Transverse colon (tissue), 4 donors: ENCODE measurements at regions not wholly inside any gene's neighbourhood (a gene's known extent, or its start where the extent isn't known, plus 50 kb on each side); places are given as distances from the start of the nearest gene placed in this dataset.
"Not testable (repeated sequence)": the region's sequence is repeated elsewhere in the genome, so short reads cannot be mapped to it uniquely, and the experiment has no call there.

Experiments used
- DNase-seq: peaks from one replicate; pipeline ENCODE4 v3.0.0-alpha.2; 2019
- H3K27ac ChIP-seq, 4 donors: fragments of 200-600 bp; sonication (generic); 2 replicates each; pipeline ENCODE4 v1.5.1; 2016 to 2018; ENCODE audit warnings: inconsistent platforms in 4 of 4
- H3K27me3 ChIP-seq: fragments of 200-600 bp; sonication (generic); 2 replicates; pipeline ENCODE4 v1.5.1; 2017; ENCODE audit warnings: inconsistent platforms
- H3K36me3 ChIP-seq, 4 donors: fragments of 200-600 bp; sonication (generic); 2 replicates each; pipeline ENCODE4 v1.5.1; 2017 to 2019; ENCODE audit warnings: inconsistent platforms in 4 of 4
- H3K4me1 ChIP-seq, 4 donors: fragments of 200-600 bp; sonication (generic); 2 replicates each; pipeline ENCODE4 v1.5.1; 2017 to 2020; ENCODE audit warnings: inconsistent platforms in 4 of 4
- H3K4me3 ChIP-seq, 4 donors: fragments of 200-600 bp; sonication (generic); 1 replicate in 1 of 4; 2 replicates in 3 of 4; pipeline versions ENCODE4 v1.5.1 to v1.6.1; 2017 to 2019; ENCODE audit warnings: inconsistent platforms in 4 of 4
- H3K9me3 ChIP-seq, 2 donors: fragments of 200-600 bp; sonication (generic); 2 replicates each; pipeline ENCODE4 v1.5.1; 2017 to 2019; ENCODE audit warnings: inconsistent platforms in 2 of 2
- CTCF ChIP-seq, 5 experiments: fragments of 200-600 bp in 3 of 5; fragments of 450-650 bp in 2 of 5; sonication (generic) in 3 of 5; IDR thresholded peaks; 1 replicate in 2 of 5; 2 replicates in 3 of 5; pipeline ENCODE4 v1.5.1; 2016 to 2017; ENCODE audit warnings: antibody characterized with exemption in 5 of 5, inconsistent platforms in 3 of 5, mild to moderate bottlenecking in 2 of 5, moderate library complexity in 1 of 5
- EP300 ChIP-seq: sonication (generic); formaldehyde crosslinking; IDR thresholded peaks from one replicate; pipeline ENCODE4 v1.6.1; 2017; ENCODE audit warnings: antibody characterized with exemption, low read depth
- POLR2A ChIP-seq: fragments of 450-650 bp; IDR thresholded peaks from one replicate; pipeline ENCODE4 v1.6.1; 2016; ENCODE audit warnings: antibody characterized with exemption, mild to moderate bottlenecking, moderate library complexity
- POLR2AphosphoS5 ChIP-seq, 3 donors: sonication (generic); formaldehyde crosslinking; IDR thresholded peaks; one replicate each; pipeline ENCODE4 v1.6.1; 2016; ENCODE audit warnings: antibody characterized with exemption in 3 of 3
- WGBS, 2 donors: methylation state at CpG; one replicate each; pipeline ENCODE4 v1.1.5; 2018; ENCODE audit warnings: low coverage in 1 of 2; 5-methylcytosine and 5-hydroxymethylcytosine counted together
- in situ Hi-C, 4 donors: fragments of 200-750 bp; cut with MboI; loops; one replicate each; pipeline versions ENCODE4 v1.15.0 to v1.15.1; 2017; ENCODE audit warnings: low sequenced_read_pairs in 3 of 4, low pct_ligation_motif_present in 1 of 4, low pct_unique_long_range_greater_than_20kb in 1 of 4
- intact Hi-C: fragments of 100-400 bp; cut with DNase I; formaldehyde crosslinking; loops from one replicate; pipeline ENCODE4 v1.15.1; 2023; ENCODE audit warnings: low total_unique reads

GRCh38 chr4:151538963-151539362 lies 130.0 kb downstream of the FHIP1A start:
- H3K9me3 ChIP-seq = no peaks in the 10 kb centered on the region
- no peak overlapping the region for H3K4me3 ChIP-seq
- intact Hi-C loops (no loop called here), in situ Hi-C loops (no loop called here)
- no peaks in the 10 kb centered on the region for H3K36me3 ChIP-seq
- no peak overlapping the region for H3K27ac ChIP-seq
- no peak for DNase-seq
- H3K27me3 ChIP-seq = no peaks in the 10 kb centered on the region
- TF ChIP-seq EP300 (no peak), CTCF (IDR thresholded peaks at IDR 0.05) (no peak), POLR2AphosphoS5 (IDR thresholded peaks at IDR 0.05) (no peak), POLR2A (no peak)
- peaks cover 0 to 28% (median 3%) of the 10 kb centered on the region in 4 donors for H3K4me1 ChIP-seq
- WGBS, 2 donors = 64 to 80% methylated on average over 2 to 4 of the region's 4 CpGs

DNA sequence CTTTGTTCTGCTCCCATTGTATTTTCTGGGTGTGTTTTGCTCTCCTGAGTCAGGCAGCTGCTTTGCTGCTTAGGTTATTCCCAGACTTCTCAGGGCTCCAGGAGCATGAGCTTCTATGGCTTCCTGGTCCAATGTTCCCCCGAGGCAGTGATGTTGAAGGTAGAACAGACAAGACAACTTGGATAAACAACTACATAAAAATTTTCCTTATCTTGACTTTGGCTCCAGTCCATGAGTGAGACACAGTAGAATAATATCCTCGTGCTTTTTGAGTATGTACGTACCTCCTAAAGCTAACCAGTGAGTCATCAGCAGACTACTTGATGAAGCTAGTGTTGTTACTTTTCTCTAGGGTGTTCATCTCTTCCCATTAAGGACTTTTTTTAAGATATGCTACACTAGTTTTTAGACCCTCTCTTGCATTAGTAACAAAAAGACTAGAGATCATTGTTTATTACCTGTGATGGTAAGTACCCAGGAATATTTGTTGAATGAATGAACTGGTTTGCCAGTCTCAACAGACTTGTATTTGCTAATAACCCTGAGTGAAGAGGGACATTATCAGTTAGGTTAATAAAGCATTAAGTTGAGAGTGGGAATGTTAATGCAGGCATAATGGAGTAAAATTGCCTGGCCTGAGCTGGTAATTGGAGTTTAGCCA lies 131.9 kb downstream of the FHIP1A start:
- in situ Hi-C loops (no loop called here), intact Hi-C loops (no loop called here)
- WGBS, 2 donors = 28% methylated on average over 3 of the region's 3 CpGs
- Histone ChIP-seq H3K36me3 (no peaks in the 10 kb centered on the region), H3K4me3 (no peak overlapping the region), H3K9me3 (no peaks in the 10 kb centered on the region), H3K4me1 (peaks cover 0 to 28% (median 3%) of the 10 kb centered on the region in 4 donors), H3K27me3 (no peaks in the 10 kb centered on the region), H3K27ac (peak overlapping the region; percentile 22 to 62 (median 30))
- no peak for TF ChIP-seq POLR2A
- TF ChIP-seq POLR2AphosphoS5 (IDR thresholded peaks at IDR 0.05) = peak in 2 of 3 donors; percentile 20 to 21
- DNase-seq = peak; percentile 43

GRCh38 chr4:151541389-151542071 lies 132.6 kb downstream of the FHIP1A start:
- Histone ChIP-seq H3K4me1 (peaks cover 0 to 22% (median 3%) of the 10 kb centered on the region in 4 donors), H3K9me3 (no peaks in the 10 kb centered on the region), H3K27me3 (no peaks in the 10 kb centered on the region), H3K27ac (peak overlapping the region; percentile 22 to 62 (median 30)), H3K4me3 (no peak overlapping the region), H3K36me3 (no peaks in the 10 kb centered on the region)
- TF ChIP-seq POLR2AphosphoS5 (IDR thresholded peaks at IDR 0.05) (peak in 1 of 3 donors; percentile 27), POLR2A (no peak)
- DNase-seq = no peak
- intact Hi-C loops (no loop called here), in situ Hi-C loops (no loop called here)
- 30 to 43% methylated on average over 4 to 6 of the region's 6 CpGs for WGBS, 2 donors

DNA sequence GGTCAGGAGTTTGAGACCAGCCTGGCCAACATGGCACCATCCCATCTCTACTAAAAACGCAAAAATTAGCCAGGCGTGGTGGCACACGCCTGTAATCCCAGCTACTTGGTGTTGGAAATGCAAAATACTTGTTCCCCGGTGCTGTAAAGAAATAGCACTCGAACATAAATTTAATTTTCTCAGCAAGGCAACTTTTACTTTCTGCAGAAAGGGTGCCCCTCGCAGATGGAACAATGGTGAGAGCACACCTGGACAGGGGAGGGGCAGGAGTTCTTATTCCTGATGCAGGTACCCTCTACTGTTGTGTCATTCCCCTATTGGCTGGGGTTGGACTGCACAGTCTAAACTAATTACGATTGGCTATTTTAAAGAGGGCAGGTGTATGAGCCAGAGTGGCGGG lies 139.7 kb downstream of the FHIP1A start:
- H3K4me3 ChIP-seq = no peak overlapping the region
- 79 to 100% methylated on average over 1 to 8 of the region's 8 CpGs for WGBS, 2 donors
- TF ChIP-seq POLR2A (no peak), CTCF (IDR thresholded peaks at IDR 0.05) (no peak), POLR2AphosphoS5 (IDR thresholded peaks at IDR 0.05) (no peak), EP300 (no peak)
- H3K9me3 ChIP-seq = peaks cover 9 to 16% of the 10 kb centered on the region in 2 donors
- peaks cover 0 to 9% (median 3%) of the 10 kb centered on the region in 4 donors for H3K4me1 ChIP-seq
- intact Hi-C loops = no loop called here
- in situ Hi-C loops = no loop called here
- H3K27ac ChIP-seq = no peak overlapping the region
- peaks cover 0 to 5% (median 0%) of the 10 kb centered on the region in 4 donors for H3K36me3 ChIP-seq
- no peaks in the 10 kb centered on the region for H3K27me3 ChIP-seq
- no peak for DNase-seq

DNA sequence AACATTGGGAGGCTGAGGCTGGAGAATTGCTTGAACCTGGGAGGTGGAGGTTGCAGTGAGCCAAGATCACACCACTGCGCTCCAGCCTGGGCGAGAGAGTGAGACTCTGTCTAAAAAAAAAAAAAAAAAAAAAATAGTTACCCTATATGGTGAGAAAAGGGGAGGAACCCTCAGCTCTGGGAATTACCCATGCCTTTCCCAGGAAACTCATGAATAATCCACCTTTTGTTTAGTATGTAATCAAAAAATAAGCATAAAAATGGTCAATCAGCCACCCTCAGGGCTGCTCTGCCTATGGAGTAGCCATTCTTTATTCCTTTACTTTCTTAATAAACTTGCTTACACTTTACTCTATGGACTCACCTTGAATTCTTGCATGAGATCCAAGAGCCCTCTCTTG lies 140.4 kb downstream of the FHIP1A start:
- H3K4me1 ChIP-seq = peaks cover 0 to 13% (median 5%) of the 10 kb centered on the region in 4 donors
- H3K4me3 ChIP-seq, DNase-seq, H3K36me3 ChIP-seq, H3K27ac ChIP-seq, in situ Hi-C loops, H3K27me3 ChIP-seq, intact Hi-C loops: not testable (repeated sequence)
- 91% methylated on average over 2 of the region's 2 CpGs; no CpG with 5 or more reads in 1 of the 2 donors for WGBS, 2 donors
- H3K9me3 ChIP-seq = peaks cover 9 to 16% of the 10 kb centered on the region in 2 donors
